ENCODE measurements at regions not wholly inside any gene's neighbourhood (a gene's known extent, or its start where the extent isn't known, plus 50 kb on each side); places are given as distances from the start of the nearest gene placed in this dataset.

DNA sequence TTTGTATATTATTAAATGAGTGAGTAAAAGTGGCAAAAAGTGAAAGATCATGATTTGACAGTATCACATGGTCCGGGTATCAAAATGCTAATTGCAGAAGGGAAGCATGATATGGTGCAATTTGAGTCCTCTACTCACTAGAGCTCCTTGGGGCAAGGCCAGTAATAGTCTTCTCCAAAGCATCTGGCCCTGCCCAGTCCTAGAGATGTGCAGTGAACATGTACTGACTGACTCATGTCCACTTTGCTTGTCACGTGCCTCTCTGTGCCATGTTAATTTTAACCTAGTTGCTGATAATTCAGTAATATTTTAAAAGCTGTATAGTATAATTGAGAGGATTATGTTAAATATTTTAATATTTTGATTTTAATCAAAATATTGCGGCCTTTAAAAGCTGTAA lies 54.6 kb upstream of the TENM3 start:
- Histone ChIP-seq H3K4me3 (no peak overlapping the region), H3K4me1 (no peaks in the 10 kb centered on the region), H3K9me3 (no peaks in the 10 kb centered on the region), H3K36me3 (no peaks in the 10 kb centered on the region), H3K27ac (no peak overlapping the region), H3K27me3 (no peaks in the 10 kb centered on the region)
- TF ChIP-seq, protein P1, sequence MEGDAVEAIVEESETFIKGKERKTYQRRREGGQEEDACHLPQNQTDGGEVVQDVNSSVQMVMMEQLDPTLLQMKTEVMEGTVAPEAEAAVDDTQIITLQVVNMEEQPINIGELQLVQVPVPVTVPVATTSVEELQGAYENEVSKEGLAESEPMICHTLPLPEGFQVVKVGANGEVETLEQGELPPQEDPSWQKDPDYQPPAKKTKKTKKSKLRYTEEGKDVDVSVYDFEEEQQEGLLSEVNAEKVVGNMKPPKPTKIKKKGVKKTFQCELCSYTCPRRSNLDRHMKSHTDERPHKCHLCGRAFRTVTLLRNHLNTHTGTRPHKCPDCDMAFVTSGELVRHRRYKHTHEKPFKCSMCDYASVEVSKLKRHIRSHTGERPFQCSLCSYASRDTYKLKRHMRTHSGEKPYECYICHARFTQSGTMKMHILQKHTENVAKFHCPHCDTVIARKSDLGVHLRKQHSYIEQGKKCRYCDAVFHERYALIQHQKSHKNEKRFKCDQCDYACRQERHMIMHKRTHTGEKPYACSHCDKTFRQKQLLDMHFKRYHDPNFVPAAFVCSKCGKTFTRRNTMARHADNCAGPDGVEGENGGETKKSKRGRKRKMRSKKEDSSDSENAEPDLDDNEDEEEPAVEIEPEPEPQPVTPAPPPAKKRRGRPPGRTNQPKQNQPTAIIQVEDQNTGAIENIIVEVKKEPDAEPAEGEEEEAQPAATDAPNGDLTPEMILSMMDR (IDR thresholded peaks at IDR 0.05): no peak
- intact Hi-C loops (cut with DNase I): no loop called here
- DNase-seq (no peak), ATAC-seq (no peak)

DNA sequence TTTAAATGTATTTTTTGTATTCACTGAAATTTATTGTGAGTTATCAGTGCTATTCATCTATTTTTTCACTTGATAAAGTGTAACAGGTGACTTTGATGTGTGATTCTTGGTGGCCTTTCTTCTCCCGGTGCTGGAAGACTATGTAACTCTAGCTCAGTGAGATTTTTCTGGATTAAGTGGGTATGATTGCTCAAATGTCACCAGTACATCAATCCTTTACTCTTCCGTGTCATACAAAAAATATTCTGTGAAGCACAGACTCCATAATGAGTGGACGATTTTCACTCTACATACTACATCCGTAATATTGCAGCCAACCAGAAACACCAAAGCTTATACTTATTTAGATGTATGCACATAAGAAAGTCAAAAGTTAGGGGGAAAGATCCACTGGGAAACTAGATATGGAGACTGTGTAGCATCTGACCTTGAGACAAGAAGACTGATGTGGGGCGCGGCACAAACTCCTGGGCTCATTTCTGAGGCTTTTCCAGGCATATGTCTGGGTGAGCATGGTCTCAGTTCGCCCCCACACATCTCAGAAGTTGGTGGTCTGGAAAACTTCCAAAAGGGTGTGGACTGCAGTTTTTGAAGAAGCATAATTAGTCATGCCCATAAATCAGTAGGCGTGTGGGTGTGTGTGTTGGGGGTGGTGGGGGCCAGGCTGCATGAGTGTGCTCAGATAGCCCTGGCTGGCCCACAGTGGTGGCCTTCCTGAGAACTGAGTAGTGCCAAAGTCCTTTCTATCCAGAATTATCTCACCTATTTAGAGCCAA lies 53.9 kb upstream of the TENM3 start:
- intact Hi-C loops (cut with DNase I): no loop called here
- Histone ChIP-seq H3K4me1 (no peaks in the 10 kb centered on the region), H3K4me3 (no peak overlapping the region), H3K27me3 (no peaks in the 10 kb centered on the region), H3K9me3 (no peaks in the 10 kb centered on the region), H3K36me3 (no peaks in the 10 kb centered on the region), H3K27ac (no peak overlapping the region)
- ATAC-seq (no peak), DNase-seq (no peak)
- TF ChIP-seq, protein P1 (IDR thresholded peaks at IDR 0.05): no peak

DNA sequence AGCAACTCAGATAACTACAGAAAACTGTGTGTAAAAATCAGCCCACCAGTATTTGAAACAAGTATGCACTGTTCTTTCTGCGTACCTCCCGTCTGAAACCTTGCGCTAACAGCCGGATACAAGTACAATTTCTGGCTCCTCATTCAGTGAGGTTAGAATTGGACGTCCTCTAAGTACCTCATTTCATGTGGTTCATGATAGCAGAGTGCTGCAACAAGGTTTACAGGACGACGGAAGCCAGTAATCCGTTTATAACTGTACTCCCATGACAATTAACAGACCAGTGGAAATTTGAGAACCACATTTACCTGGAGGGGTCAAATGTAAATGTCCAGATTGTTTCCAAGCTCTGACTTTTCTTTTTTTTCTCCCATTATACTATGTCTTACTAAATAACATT lies 52.9 kb upstream of the TENM3 start:
- ATAC-seq (no peak), DNase-seq (no peak)
- Histone ChIP-seq H3K36me3 (no peaks in the 10 kb centered on the region), H3K27me3 (no peaks in the 10 kb centered on the region), H3K4me3 (no peak overlapping the region), H3K27ac (no peak overlapping the region), H3K9me3 (no peaks in the 10 kb centered on the region), H3K4me1 (no peaks in the 10 kb centered on the region)
- TF ChIP-seq, protein P1 (IDR thresholded peaks at IDR 0.05): no peak
- intact Hi-C loops (cut with DNase I): no loop called here

DNA sequence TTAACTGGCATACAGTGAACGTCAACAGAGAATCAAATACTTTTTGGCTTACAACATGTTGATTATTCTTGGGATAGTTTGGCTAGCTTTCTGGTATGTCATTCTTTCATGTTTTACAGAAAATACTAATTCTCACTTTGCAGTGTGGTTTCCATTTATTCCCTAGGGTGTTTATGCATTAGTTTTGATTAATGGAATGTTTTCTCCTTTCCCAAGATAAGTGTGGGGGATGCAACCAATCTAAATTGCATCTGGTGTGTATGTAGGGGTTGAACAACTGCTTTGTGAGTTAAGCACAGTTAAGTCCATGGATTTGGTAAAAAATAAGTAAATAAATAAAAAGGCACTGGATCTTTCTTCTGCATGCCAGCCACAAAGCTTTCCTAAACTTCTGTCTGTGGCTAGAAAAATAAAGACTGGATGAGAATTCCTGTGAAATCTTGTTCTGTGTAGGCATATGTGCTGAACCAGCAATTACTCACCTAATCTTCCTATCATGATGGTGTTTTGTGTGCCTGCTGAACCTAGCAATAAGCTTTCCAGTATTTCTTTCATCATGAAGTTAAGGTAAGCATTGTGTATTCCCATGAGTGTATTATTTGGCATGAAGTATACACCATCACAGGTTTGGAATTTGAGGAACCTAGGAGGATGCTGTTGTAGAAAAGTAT lies 50.6 kb upstream of the TENM3 start:
- DNase-seq: no peak
- no peak for ATAC-seq
- Histone ChIP-seq H3K9me3 (no peaks in the 10 kb centered on the region), H3K36me3 (no peaks in the 10 kb centered on the region), H3K27me3 (no peaks in the 10 kb centered on the region), H3K4me3 (no peak overlapping the region), H3K4me1 (no peaks in the 10 kb centered on the region), H3K27ac (no peak overlapping the region)
- intact Hi-C loops (cut with DNase I): no loop called here
- TF ChIP-seq, protein P1 (IDR thresholded peaks at IDR 0.05): no peak

DNA sequence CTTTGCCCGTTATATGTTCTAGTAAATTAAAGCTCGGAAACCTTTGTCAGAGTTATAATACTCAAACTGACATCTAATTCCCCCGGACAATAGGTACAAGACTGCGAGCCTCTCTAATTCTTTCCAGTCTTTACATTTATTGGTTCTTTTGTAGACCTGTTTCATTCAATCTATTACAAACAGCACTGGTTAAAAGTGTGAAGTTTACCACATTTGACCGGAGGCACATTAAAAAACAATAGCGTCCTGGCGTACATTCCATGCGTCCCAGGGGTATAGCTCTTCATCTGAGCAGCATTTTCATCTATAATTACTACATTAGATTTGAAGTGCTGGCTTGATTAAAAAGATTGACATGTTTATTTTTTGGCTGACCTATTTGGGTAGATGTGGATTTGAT lies 49.9 kb upstream of the TENM3 start:
- Histone ChIP-seq H3K9me3 (no peaks in the 10 kb centered on the region), H3K4me1 (no peaks in the 10 kb centered on the region), H3K4me3 (no peak overlapping the region), H3K36me3 (no peaks in the 10 kb centered on the region), H3K27ac (no peak overlapping the region), H3K27me3 (no peaks in the 10 kb centered on the region)
- TF ChIP-seq, protein P1 (IDR thresholded peaks at IDR 0.05): no peak
- intact Hi-C loops (cut with DNase I): no loop called here
- ATAC-seq (no peak), DNase-seq (no peak)

Small RNA genes lying in the stretch of these regions (microRNA-seq; reads per million reads assigned to microRNA genes)
- 0.50 reads per million for gene MIR1305 (ENCODE audit: borderline microRNAs expressed)
